NCI-H82 (cell line): ENCODE measurements at regions not wholly inside any gene's neighbourhood (a gene's known extent, or its start where the extent isn't known, plus 50 kb on each side); places are given as distances from the start of the nearest gene placed in this dataset.
"Not testable (repeated sequence)": the region's sequence is repeated elsewhere in the genome, so short reads cannot be mapped to it uniquely, and the experiment has no call there.

ENCODE experiments used
- DNase-seq: peaks from one replicate; lab custom pipeline; 2025; lab: John Stamatoyannopoulos, UW

GRCh38 chr7:81135324-81135723 lies 216.5 kb upstream of the SEMA3C start:
- DNase-seq, result no peak

- DNase-seq, result no peak
These were observed 209.2 kb upstream of the SEMA3C start for GRCh38 chr7:81128011-81128410.

DNA sequence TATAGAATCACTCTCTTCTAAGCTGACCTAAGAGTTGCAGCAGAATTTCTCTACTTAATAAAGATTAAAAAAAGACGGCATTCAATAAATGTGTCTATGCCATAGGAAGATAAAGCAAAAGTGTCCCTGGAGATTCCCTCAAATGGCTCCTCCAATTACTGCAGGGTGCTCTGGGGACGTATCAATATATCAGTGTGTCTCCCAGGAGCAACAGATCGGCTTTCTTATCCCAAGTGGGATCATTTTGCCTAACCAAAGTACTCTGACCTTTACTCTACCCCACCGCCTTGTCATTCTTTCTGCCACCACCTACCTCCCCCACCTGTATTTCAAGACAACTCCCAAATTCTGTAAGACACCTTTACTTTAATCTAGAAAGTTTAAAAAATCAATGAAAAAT lies 202.0 kb upstream of the SEMA3C start:
- no peak for DNase-seq

DNA sequence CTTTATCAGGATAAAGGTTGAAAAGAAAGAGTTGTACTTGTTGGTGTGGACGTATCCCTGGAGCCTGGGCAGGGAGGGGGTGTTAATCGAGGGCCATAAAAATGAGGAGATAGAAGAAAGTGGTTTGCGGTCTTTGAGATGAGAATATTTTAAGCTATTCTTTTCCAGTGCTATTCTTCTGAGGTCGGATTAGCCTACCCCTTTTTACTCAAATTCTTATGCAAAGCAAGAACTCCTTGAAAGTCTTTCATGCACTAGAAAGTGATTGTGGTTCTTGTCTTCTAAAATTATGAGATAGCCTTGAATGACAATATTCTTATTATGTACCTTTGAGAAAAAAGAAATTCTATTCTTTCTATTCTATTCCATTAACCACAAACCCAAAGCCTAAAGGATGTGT lies 201.3 kb upstream of the SEMA3C start:
- no peak for DNase-seq

GRCh38 chr7:81114633-81115032 lies 195.8 kb upstream of the SEMA3C start:
- DNase-seq, result no peak

- no peak for DNase-seq
These were observed 193.9 kb upstream of the SEMA3C start for GRCh38 chr7:81112731-81113130.

DNA sequence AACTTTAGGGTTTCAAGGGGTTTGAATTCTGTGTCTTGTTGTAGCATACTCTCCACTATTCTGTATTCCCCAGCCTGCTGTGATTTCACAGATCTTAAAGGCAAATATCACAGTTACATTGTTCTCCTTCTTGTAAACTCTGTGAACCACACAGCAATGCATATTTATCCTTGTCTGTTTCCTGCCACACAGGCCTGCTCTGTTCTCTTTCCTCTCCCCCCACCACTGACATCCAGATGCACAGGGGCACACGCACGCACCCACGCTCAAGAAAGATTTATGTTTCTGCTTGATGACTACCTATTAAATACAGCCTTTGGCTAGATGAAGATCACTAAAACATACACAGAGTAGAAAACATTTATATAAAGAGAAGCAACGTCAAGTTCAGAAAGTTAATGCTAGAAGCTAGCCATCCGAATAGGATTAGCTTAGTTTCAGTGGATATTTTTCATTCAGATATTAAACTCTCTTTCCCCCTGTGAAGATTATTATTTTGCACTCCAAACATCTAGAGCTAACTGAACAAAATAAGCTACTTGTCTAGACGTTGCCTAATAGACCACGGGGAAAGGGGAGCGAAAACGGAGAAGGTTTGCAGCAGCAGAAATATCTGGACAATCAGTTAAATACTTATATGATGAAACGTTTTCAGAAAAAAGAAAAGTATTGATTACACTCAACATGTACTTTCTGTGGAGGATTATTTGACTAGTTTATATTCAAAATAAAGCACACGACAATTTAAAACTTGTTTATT lies 193.1 kb upstream of the SEMA3C start:
- no peak for DNase-seq

DNA sequence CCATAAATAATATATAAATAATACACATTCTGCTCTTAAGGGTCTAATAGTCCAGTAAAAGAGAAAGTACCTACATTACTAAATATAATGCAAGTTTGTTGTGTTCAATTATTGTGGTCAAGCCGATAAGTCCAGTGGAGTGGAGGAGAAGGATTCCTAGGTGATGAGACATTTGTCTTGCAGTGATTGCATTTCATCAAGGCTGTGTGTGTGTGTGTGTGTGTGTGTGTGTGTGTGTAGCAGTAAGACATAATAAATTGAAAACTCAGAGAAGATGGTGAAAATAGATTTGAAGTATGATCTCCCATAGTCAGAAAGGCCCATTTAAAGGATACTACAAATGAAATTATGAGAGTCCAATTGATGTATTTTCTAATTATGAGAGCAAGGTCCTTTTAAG lies 192.5 kb upstream of the SEMA3C start:
- DNase-seq, result no peak

DNA sequence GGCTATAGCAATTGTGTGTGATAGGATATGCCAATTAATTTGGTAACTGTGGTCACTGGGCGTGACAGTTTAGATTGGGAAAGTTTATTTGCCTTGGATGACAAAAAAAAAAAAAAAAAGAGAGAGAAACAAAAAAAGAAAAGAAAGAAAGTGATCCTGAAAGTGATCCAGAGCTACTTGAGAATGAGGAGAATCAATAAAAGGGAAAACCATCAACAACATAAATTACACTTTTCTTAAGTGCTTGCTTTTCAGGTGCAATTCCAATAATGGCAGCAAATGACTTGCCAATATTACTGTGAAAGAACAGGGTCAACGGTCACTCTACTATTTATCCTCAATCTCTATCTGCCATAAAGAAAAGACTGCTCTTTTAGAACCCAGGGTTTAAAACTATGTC lies 191.8 kb upstream of the SEMA3C start:
- no peak for DNase-seq

DNA sequence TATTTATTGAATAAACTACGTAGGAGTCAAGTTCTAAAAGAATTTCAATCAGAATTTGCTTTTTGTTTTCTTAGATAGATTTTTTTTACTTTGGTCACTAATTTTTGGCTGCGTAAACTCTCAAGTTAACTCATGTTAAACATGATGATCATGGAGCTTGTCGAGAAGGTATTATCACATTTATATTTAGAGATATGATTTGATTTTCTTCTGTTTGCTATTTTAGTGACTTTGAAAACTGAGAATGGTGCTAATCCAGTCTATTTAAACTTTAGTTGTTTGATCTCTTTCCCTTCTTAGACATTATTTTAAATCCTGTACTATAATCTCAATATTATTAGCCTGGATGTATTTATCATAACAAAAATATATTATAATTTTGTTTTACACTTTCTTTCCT lies 179.4 kb upstream of the SEMA3C start:
- DNase-seq, result no peak

DNA sequence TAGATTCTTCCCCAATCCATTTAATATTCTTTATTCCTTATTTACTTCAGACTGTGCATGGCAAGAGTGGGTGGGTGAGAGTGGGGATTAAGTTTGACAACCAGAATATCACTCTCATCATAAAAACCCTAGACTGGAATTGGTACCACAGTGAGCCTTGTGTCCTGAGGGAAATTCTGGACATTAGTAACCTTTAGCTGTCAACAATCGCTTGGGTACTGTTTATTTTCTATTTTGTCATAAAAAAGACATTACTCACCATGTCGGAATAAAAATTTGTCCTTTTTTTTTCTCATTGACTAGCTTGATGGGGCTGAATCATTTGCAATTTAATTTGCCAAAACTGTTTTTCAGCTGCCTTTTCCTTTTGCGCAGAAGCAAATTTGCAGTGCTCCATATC lies 176.1 kb upstream of the SEMA3C start:
- peak; percentile 13 for DNase-seq

GRCh38 chr7:81081616-81082015 lies 162.8 kb upstream of the SEMA3C start:
- no peak for DNase-seq

DNA sequence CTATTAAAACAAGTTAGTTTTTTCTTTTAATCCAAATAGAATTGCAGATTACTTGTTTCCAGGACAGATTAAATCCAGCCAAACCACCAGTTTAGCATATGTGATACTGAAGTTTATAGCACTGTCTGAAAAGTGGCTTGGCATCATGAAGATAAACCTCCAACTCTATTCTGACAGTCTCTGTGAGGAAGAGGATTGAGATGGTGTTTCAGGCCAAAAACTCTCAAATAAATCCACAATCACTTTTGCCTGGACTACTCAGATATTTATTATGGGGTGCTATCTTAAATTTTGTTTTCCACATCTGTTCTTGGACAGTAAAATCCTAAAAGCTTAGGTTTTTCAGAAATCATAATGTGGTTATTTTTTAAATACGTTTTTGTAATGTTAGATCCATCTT lies 161.7 kb upstream of the SEMA3C start:
- no peak for DNase-seq

DNA sequence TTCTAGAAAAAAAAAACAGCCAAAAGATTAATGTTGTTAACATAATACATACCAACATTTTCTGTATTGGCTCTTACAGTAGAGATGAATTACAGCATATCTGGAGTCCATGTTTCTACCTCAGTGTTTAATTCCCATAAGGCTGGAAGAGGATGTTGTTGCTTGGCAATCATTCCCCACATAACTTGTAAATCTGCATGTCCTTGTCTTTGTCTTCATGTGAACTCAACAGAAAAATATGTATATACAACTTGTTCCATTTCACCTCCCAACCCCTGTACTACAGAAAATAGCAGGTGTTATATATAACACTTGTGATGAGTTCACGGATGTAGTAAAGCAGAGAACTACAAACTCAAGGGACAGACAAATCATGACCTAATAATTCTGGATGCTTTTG lies 160.9 kb upstream of the SEMA3C start:
- DNase-seq, result no peak

DNA sequence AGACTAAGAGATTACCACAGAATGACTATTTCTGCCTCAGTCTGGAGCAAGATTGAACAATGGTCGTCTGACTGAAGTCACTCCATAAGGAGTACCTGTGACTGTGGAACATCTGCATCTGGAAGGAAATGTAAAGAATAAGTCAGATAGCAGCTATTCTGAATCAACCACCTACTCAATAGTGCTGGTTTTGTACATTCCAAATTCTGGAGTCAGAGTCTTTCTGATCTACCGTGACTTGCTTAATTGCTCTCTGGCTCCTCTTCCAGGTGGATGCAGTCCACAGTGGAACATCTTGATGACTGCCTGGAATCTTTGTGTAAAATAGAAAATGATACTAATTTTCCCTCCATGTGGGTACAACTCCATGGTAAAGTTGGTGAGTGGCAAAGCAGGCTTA lies 156.3 kb upstream of the SEMA3C start:
- DNase-seq, result no peak

GRCh38 chr7:81074406-81074805 lies 155.6 kb upstream of the SEMA3C start:
- DNase-seq, result no peak

GRCh38 chr7:81073931-81074251 lies 155.0 kb upstream of the SEMA3C start:
- DNase-seq, result no peak

DNA sequence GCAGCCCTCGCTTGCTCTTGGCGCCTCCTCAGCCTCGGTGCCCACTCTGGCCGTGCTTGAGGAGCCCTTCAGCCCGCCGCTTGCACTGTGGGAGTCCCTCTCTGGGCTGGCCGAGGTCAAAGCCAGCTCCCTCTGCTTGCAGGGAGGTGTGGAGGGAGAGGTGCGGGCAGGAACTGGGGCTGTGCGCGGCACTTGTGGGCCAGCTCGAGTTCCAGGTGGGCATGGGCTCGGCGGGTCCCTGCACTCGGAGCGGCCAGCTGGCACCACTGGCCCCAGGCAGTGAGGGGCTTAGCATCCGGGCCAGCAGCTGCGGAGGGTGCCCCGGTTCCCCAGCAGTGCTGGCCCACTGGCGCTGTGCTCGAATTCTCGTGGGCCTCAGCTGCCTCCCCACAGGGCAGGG lies 152.1 kb upstream of the SEMA3C start:
- no peak for DNase-seq

DNA sequence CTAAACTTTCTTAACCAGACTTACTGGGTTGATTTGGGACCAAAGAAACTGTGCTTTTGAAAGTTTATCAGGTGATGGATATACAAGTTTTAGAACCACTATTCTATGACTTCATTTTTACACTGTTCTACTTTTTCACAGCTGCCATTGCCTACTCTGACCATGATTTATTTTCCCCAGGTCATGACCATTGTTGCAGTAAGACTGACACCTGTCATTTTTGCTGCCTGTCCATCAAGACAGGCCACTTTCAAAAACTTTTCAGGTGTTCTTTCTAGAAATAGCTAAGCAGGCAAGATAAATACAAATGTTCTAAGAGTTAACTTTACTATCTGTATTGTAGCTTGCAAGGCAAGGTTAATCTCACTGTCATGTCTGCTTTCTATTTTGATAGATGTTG lies 147.9 kb upstream of the SEMA3C start:
- no peak for DNase-seq

GRCh38 chr7:81064426-81064825 lies 145.6 kb upstream of the SEMA3C start:
- DNase-seq, result peak; percentile 57

DNA sequence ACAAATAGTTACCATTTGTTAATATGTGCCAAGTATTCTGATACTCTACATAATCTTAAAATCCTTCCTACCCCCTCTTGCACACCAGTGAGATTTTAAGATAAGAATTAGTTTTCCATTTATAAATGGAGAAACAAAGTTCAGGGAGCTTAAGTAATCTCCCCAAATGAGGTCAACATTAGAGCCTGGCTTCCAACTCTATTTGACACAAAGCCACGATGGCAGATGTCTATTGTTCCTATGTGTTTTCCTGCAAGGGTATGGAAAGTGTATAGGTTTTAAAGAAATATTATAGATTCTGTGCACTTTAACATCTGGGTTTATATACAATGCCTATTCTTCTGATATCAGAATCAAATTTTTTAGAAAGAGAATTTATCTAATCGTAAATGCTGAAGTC lies 143.9 kb upstream of the SEMA3C start:
- DNase-seq, result no peak

GRCh38 chr7:81057469-81057868 lies 138.6 kb upstream of the SEMA3C start:
- not testable (repeated sequence) for DNase-seq

DNA sequence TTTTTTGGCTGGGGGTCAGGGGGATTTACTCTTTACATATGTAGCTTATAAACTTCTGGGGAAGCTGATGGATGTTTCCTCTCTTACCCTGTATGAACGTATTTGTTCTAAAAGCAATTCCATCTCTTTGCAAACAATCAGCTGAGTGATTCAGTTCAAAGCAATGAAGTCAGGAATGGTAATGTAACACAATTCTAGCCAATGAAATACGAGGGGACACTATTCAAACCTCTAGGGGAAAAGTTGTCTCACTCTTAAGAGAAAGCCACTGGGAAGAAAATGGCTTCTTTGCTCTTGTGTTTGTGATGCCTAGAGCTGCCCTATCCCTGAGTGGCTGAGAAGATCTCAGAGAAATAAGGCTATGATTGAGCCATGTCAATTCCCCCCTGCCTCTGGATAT lies 134.8 kb upstream of the SEMA3C start:
- no peak for DNase-seq

DNA sequence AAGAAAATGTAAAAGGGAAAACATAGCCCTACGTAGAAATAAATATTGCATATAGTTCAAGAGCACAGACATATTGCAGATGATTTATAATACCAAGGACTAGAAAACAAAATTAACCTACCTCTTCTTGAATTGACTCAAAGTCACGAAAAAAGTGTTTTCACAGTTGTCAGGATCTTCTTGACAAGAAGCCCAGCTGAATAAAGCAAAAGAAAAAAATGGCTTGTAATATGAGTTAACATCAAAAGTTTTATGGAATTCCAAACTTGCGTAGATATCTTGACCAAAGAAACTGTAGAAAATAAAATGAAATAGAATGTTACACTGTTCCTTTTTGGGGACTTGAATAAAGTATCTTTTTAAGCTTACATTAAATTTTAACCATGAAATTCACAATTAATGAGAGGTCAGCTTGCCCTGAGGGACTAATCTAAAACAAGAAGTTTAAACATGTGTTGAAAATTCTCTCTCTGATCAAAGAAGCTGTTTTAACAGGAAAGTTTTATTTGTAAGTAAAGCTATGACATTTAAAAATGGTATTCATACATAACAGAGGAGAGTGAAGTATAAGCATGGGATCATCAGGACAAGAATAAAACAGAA lies 133.1 kb upstream of the SEMA3C start:
- DNase-seq, result no peak
